ENCODE measurements at regions not wholly inside any gene's neighbourhood (a gene's known extent, or its start where the extent isn't known, plus 50 kb on each side); places are given as distances from the start of the nearest gene placed in this dataset.

DNA sequence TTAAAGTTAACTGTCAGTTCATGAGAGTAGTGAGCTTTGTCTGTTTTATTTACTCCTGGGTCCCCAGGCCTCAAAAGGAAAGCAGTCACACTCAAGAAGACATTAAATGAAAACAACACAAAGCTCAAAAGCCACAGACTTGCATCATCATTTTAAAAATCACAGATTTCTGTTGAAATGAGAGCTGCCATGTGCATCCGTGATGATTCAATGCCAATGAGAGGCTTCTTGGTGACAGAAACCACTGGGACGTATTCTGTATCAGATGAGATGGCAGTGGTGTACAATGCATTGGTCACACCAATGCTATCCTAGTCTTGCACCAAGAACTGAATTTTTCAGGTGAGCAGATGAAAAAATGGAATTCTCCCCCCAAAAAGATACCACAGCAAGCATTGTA is 204.8 kb downstream of the ANAPC1 start:
- Histone ChIP-seq H3K27ac (no peak overlapping the region), H3K4me3 (no peak overlapping the region), H3K9me3 (no peaks in the 10 kb centered on the region), H3K27me3 (no peaks in the 10 kb centered on the region), H3K4me1 (peaks cover 0 to 8% (median 0%) of the 10 kb centered on the region in 3 donors), H3K36me3 (no peaks in the 10 kb centered on the region)
- no peak for TF ChIP-seq POLR2A (IDR thresholded peaks at IDR 0.05)
- TF ChIP-seq, protein P1, sequence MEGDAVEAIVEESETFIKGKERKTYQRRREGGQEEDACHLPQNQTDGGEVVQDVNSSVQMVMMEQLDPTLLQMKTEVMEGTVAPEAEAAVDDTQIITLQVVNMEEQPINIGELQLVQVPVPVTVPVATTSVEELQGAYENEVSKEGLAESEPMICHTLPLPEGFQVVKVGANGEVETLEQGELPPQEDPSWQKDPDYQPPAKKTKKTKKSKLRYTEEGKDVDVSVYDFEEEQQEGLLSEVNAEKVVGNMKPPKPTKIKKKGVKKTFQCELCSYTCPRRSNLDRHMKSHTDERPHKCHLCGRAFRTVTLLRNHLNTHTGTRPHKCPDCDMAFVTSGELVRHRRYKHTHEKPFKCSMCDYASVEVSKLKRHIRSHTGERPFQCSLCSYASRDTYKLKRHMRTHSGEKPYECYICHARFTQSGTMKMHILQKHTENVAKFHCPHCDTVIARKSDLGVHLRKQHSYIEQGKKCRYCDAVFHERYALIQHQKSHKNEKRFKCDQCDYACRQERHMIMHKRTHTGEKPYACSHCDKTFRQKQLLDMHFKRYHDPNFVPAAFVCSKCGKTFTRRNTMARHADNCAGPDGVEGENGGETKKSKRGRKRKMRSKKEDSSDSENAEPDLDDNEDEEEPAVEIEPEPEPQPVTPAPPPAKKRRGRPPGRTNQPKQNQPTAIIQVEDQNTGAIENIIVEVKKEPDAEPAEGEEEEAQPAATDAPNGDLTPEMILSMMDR (IDR thresholded peaks at IDR 0.05) = no peak
- no peak for DNase-seq
- intact Hi-C loops (cut with DNase I) = no loop called here
- 83 to 86% methylated on average over 2 of the region's 2 CpGs for WGBS, 2 donors

DNA sequence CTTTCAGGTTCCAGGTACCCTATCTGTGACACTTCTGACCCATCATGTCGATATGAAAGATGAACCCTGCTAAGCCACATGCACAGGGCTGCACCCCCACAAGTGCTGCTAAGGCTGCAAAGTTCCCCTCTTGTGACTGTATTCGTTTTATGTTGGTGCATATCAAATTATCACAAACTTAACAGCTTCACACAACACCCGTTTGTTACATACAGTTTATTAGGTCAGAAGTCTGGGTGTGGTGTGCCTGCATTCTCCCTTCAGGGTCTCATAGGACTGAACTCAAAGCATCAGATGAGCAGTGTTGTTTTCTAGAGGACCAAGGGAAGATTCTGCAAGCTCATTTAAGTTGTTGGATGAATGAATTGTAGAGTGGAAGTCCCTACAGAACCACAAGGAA is 199.4 kb downstream of the ANAPC1 start:
- no peaks in the 10 kb centered on the region for H3K36me3 ChIP-seq
- 83 to 84% methylated on average over 3 of the region's 3 CpGs for WGBS, 2 donors
- no peak for DNase-seq
- H3K4me3 ChIP-seq = no peak overlapping the region
- no peak for TF ChIP-seq POLR2A (IDR thresholded peaks at IDR 0.05)
- TF ChIP-seq, protein P1 (IDR thresholded peaks at IDR 0.05) = no peak
- no peak overlapping the region for H3K27ac ChIP-seq
- no peaks in the 10 kb centered on the region for H3K27me3 ChIP-seq
- intact Hi-C loops (cut with DNase I) = no loop called here
- no peaks in the 10 kb centered on the region for H3K9me3 ChIP-seq
- peaks cover 0 to 8% (median 0%) of the 10 kb centered on the region in 3 donors for H3K4me1 ChIP-seq

DNA sequence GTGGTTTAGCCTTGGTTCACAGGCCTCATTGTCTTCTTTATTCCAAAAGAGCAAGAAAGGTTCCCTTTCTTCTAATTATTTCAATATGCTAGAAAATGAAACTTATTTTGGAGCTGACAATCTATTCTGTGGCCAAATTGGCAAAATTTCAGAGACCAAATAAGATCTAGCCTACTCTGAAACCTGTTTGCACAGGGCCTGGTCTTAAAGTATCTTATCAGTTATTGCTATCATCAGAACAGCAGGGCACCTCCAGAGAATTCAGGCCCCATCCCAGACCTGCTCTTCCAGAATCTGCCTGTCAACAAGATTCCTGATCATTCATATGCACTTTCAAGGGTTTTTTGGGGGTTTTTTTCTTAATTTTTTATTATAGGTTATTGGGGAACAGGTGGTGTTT is 198.7 kb downstream of the ANAPC1 start:
- intact Hi-C loops (cut with DNase I) = no loop called here
- Histone ChIP-seq H3K27ac (no peak overlapping the region), H3K9me3 (no peaks in the 10 kb centered on the region), H3K27me3 (no peaks in the 10 kb centered on the region), H3K4me1 (peaks cover 0 to 16% (median 0%) of the 10 kb centered on the region in 3 donors), H3K36me3 (no peaks in the 10 kb centered on the region), H3K4me3 (no peak overlapping the region)
- TF ChIP-seq POLR2A (IDR thresholded peaks at IDR 0.05) = no peak
- TF ChIP-seq, protein P1 (IDR thresholded peaks at IDR 0.05) = no peak
- no peak for DNase-seq

DNA sequence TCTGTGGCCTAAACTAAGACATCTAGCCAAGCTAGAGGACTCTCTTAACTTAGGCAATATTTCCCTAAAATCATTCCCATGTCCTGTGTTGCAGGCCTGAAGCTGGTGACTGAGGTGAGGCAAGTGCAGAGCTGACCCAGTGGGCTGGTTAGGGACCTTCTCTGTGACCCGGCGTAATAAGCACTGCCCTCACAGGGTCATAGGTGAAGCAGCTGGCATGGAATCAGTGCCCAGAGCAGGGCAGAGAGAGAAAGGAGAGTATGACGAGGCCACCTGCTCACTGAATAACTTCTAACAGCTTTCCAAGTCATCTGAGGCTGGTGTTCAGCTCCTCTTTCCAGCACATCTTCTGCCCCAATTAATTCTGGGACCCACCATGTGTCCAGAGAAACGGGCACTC is 197.0 kb downstream of the ANAPC1 start:
- no peak for TF ChIP-seq POLR2A (IDR thresholded peaks at IDR 0.05)
- TF ChIP-seq, protein P1 (IDR thresholded peaks at IDR 0.05) = no peak
- H3K9me3 ChIP-seq = no peaks in the 10 kb centered on the region
- H3K4me1 ChIP-seq = peaks cover 0 to 32% (median 0%) of the 10 kb centered on the region in 3 donors
- DNase-seq = no peak
- no peaks in the 10 kb centered on the region for H3K27me3 ChIP-seq
- no peak overlapping the region for H3K4me3 ChIP-seq
- H3K36me3 ChIP-seq = no peaks in the 10 kb centered on the region
- WGBS, 2 donors = 90 to 96% methylated on average over 3 to 4 of the region's 4 CpGs
- intact Hi-C loops (cut with DNase I) = no loop called here
- H3K27ac ChIP-seq = no peak overlapping the region

DNA sequence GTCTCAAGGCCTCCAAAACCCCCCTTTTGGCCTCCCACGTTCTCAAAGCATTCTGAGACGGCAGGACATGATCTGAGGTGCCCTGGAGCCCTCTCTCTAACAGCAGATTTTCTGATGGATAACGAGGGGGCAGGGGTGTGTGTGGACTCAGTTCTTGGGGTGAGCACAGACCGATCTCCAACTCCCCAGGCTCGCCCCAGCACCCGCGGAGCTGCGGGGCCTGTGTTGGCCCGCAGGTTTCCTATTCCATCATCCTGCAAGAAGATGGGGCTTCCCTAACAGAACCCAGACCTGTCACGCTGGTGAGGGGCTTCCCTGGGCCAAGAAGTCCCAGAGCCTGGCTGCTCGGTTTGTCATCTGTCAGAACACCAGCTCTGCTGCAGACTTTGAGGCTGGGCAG is 196.1 kb downstream of the ANAPC1 start:
- H3K27me3 ChIP-seq = no peaks in the 10 kb centered on the region
- intact Hi-C loops (cut with DNase I) = no loop called here
- WGBS, 2 donors = 78 to 100% methylated on average over 1 to 3 of the region's 11 CpGs
- H3K4me1 ChIP-seq = peaks cover 0 to 32% (median 0%) of the 10 kb centered on the region in 3 donors
- no peaks in the 10 kb centered on the region for H3K36me3 ChIP-seq
- DNase-seq = no peak
- H3K27ac ChIP-seq = no peak overlapping the region
- TF ChIP-seq, protein P1 (IDR thresholded peaks at IDR 0.05) = no peak
- TF ChIP-seq POLR2A (IDR thresholded peaks at IDR 0.05) = no peak
- no peaks in the 10 kb centered on the region for H3K9me3 ChIP-seq
- H3K4me3 ChIP-seq = no peak overlapping the region

Measured in esophagus squamous epithelium (tissue), 5 donors.